ENCODE measurements at regions not wholly inside any gene's neighbourhood (a gene's known extent, or its start where the extent isn't known, plus 50 kb on each side); places are given as distances from the start of the nearest gene placed in this dataset.

DNA sequence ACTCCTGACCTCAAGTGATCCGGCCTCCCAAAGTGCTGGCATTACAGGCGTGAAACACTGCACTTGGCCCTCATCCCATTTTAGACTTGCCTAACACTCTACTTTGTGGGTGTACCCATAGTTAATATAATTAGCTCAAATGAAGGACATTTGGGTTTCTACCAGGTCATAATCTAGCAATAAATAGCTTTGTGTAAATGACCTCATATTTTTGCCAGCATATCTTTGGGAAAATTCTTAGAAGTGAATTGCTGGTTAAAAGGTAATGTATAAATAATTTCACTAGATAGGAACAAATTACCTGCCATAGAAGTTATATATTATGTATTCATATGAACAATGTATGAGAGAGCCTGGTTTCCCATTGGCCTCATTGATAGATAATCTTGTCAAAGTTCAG is 206.0 kb downstream of the DIPK2A start:
- no peak for TF ChIP-seq POLR2A (IDR thresholded peaks at IDR 0.05)
- no peak for TF ChIP-seq CTCF (IDR thresholded peaks at IDR 0.05)
- no peak for TF ChIP-seq POLR2AphosphoS5 (IDR thresholded peaks at IDR 0.05; ENCODE audit: insufficient read depth in 1 of 2, low read depth in 1 of 2)
